ENCODE measurements at regions not wholly inside any gene's neighbourhood (a gene's known extent, or its start where the extent isn't known, plus 50 kb on each side); places are given as distances from the start of the nearest gene placed in this dataset.

- H3K27ac ChIP-seq, result no peak overlapping the region
- no peak overlapping the region for H3K9ac ChIP-seq (ENCODE audit: low read depth in 2 of 2, low read length in 2 of 2)
- no peaks in the 10 kb centered on the region for H3K9me3 ChIP-seq
- H3K27me3 ChIP-seq, result no peaks in the 10 kb centered on the region
- no peaks in the 10 kb centered on the region for H3K4me1 ChIP-seq
- H3K36me3 ChIP-seq, result no peaks in the 10 kb centered on the region
- no peak for DNase-seq
- TF ChIP-seq, protein P1, sequence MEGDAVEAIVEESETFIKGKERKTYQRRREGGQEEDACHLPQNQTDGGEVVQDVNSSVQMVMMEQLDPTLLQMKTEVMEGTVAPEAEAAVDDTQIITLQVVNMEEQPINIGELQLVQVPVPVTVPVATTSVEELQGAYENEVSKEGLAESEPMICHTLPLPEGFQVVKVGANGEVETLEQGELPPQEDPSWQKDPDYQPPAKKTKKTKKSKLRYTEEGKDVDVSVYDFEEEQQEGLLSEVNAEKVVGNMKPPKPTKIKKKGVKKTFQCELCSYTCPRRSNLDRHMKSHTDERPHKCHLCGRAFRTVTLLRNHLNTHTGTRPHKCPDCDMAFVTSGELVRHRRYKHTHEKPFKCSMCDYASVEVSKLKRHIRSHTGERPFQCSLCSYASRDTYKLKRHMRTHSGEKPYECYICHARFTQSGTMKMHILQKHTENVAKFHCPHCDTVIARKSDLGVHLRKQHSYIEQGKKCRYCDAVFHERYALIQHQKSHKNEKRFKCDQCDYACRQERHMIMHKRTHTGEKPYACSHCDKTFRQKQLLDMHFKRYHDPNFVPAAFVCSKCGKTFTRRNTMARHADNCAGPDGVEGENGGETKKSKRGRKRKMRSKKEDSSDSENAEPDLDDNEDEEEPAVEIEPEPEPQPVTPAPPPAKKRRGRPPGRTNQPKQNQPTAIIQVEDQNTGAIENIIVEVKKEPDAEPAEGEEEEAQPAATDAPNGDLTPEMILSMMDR (IDR thresholded peaks at IDR 0.05), result no peak
- H3K4me3 ChIP-seq, result no peak overlapping the region
- intact Hi-C loops (cut with DNase I), result no loop called here
Observed at GRCh38 chrX:8037593-8038348, 110.6 kb upstream of the PNPLA4 start.

DNA sequence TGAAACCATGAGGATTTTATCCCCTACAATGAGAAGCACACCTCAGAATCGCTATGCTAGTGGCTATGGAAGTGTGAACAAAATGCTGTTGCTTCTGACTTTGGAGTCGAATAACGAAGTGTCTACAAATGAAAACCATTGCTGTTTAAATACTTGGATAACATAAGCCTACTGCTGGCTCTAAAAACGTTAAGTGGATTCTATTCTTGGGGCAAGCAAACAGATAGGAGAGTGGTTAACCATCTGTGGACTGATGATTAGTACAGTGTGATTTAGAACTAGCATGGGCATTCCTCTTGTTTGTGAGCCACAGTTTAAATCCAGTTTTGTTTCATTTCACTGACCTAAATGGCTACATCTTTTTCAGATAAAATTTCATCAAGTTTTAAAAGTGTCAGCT is 109.7 kb upstream of the PNPLA4 start:
- Histone ChIP-seq H3K4me3 (no peak overlapping the region), H3K36me3 (no peaks in the 10 kb centered on the region), H3K27me3 (no peaks in the 10 kb centered on the region), H3K27ac (no peak overlapping the region), H3K9ac (ENCODE audit: low read depth in 2 of 2, low read length in 2 of 2) (no peak overlapping the region), H3K4me1 (no peaks in the 10 kb centered on the region), H3K9me3 (no peaks in the 10 kb centered on the region)
- no peak for DNase-seq
- TF ChIP-seq, protein P1 (IDR thresholded peaks at IDR 0.05), result no peak
- intact Hi-C loops (cut with DNase I), result no loop called here

- Histone ChIP-seq H3K4me3 (no peak overlapping the region), H3K4me1 (no peaks in the 10 kb centered on the region), H3K36me3 (no peaks in the 10 kb centered on the region), H3K27ac (no peak overlapping the region), H3K9me3 (no peaks in the 10 kb centered on the region), H3K9ac (ENCODE audit: low read depth in 2 of 2, low read length in 2 of 2) (no peak overlapping the region), H3K27me3 (no peaks in the 10 kb centered on the region)
- TF ChIP-seq, protein P1 (IDR thresholded peaks at IDR 0.05), result no peak
- intact Hi-C loops (cut with DNase I), result no loop called here
- no peak for DNase-seq
Observed at GRCh38 chrX:8034058-8034457, 106.8 kb upstream of the PNPLA4 start.

DNA sequence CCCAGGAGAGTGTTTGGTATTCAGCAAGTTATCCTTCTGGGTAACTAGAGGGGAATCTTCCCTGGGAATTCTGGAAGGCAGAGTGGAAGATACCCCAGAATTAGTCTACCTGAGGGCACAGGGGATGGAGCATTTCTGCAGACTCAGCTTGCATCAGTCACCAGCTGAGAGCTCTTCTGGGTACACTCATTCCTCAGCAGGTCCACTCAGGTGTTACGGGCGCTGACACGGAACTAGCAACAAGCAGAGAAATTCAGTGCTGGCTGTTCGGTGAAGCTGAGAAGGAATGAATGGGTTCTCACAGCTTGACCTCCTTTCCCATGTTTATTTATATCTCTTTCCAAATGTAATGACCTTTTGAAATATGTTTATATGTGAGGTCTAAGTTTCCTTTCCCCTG is 106.0 kb upstream of the PNPLA4 start:
- no peak overlapping the region for H3K4me3 ChIP-seq
- no peak for DNase-seq
- H3K9ac ChIP-seq (ENCODE audit: low read depth in 2 of 2, low read length in 2 of 2), result no peak overlapping the region
- H3K36me3 ChIP-seq, result no peaks in the 10 kb centered on the region
- H3K4me1 ChIP-seq, result no peaks in the 10 kb centered on the region
- TF ChIP-seq, protein P1 (IDR thresholded peaks at IDR 0.05), result no peak
- no peaks in the 10 kb centered on the region for H3K27me3 ChIP-seq
- no peaks in the 10 kb centered on the region for H3K9me3 ChIP-seq
- H3K27ac ChIP-seq, result no peak overlapping the region
- intact Hi-C loops (cut with DNase I), result no loop called here

GRCh38 chrX:8030361-8030760 is 103.1 kb upstream of the PNPLA4 start:
- intact Hi-C loops (cut with DNase I), result no loop called here
- Histone ChIP-seq H3K4me1 (no peaks in the 10 kb centered on the region), H3K27me3 (no peaks in the 10 kb centered on the region), H3K27ac (no peak overlapping the region), H3K36me3 (no peaks in the 10 kb centered on the region), H3K9ac (ENCODE audit: low read depth in 2 of 2, low read length in 2 of 2) (no peak overlapping the region), H3K4me3 (no peak overlapping the region), H3K9me3 (no peaks in the 10 kb centered on the region)
- DNase-seq, result no peak
- TF ChIP-seq, protein P1 (IDR thresholded peaks at IDR 0.05), result no peak

Measured in colonic mucosa (tissue), 4 donors.